ENCODE measurements at regions not wholly inside any gene's neighbourhood (a gene's known extent, or its start where the extent isn't known, plus 50 kb on each side); places are given as distances from the start of the nearest gene placed in this dataset.

DNA sequence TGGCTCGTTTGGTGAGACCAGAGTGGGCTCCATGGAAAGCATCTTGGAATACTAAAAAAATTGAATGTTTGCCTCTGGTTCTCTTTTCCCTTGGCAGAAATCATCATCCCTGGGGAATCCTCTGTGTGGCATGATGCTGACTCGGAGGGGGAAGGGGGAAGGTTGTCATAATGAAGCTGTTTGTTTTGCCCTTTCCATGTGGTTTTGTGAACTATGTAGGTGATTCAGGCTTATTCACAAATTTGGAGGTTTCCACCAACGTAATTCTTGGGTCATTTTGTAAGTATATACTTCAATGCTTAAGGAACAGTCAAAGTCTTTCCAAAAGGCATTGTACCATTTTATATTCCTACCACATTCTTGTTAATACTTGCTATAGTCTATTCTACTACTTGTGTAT is 754.0 kb upstream of the FAT3 start:
- TF ChIP-seq POLR2A (IDR thresholded peaks at IDR 0.05) (no peak), CTCF (IDR thresholded peaks at IDR 0.05 in 4 of 5, conservative IDR thresholded peaks at IDR 0.05 in 1 of 5) (no peak)
